ENCODE measurements at regions not wholly inside any gene's neighbourhood (a gene's known extent, or its start where the extent isn't known, plus 50 kb on each side); places are given as distances from the start of the nearest gene placed in this dataset.

DNA sequence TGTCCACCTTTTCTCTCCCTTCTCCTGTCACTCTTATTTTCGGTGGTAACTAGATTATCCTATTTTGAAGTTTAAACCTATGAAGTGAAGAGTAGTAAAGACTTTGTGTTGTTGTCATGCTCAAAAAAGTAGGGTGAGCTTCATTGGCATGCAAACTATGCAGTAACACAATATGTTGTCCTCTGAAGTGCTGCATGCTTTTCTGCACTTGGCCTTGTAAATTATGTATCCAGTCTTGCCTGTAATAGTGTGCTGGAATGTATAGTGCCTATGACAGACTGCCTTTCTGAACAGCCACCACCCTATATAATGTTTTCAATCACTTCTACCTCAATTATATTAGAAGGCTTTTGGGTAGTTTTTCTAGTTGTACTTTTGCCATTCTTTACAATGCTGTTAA is 1198.2 kb upstream of the PCDH20 start:
- no peaks in the 10 kb centered on the region for H3K9me3 ChIP-seq (ENCODE audit: low read depth)
- H2AFZ ChIP-seq = no peak overlapping the region
- no peaks in the 10 kb centered on the region for H3K4me1 ChIP-seq (ENCODE audit: insufficient read depth)
- no peak for TF ChIP-seq EZH2phosphoT487 (IDR thresholded peaks at IDR 0.05; ENCODE audit: low read depth, severe bottlenecking, unreplicated experiment)
- TF ChIP-seq, protein P1, sequence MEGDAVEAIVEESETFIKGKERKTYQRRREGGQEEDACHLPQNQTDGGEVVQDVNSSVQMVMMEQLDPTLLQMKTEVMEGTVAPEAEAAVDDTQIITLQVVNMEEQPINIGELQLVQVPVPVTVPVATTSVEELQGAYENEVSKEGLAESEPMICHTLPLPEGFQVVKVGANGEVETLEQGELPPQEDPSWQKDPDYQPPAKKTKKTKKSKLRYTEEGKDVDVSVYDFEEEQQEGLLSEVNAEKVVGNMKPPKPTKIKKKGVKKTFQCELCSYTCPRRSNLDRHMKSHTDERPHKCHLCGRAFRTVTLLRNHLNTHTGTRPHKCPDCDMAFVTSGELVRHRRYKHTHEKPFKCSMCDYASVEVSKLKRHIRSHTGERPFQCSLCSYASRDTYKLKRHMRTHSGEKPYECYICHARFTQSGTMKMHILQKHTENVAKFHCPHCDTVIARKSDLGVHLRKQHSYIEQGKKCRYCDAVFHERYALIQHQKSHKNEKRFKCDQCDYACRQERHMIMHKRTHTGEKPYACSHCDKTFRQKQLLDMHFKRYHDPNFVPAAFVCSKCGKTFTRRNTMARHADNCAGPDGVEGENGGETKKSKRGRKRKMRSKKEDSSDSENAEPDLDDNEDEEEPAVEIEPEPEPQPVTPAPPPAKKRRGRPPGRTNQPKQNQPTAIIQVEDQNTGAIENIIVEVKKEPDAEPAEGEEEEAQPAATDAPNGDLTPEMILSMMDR (IDR thresholded peaks at IDR 0.05; ENCODE audit: poor library complexity) = no peak
- TF ChIP-seq EZH2 (IDR thresholded peaks at IDR 0.05; ENCODE audit: borderline replicate concordance) = no peak
- H3K27ac ChIP-seq = no peak overlapping the region
- no peaks in the 10 kb centered on the region for H3K9me2 ChIP-seq (replicated peaks; ENCODE audit: insufficient read depth)
- no peaks in the 10 kb centered on the region for H3K36me3 ChIP-seq (replicated peaks; ENCODE audit: insufficient read depth, low read depth)
- H4K20me1 ChIP-seq (ENCODE audit: insufficient read depth, poor library complexity, severe bottlenecking) = no peaks in the 10 kb centered on the region
- DNase-seq (ENCODE audit: low spot score) = no peak
- WGBS (ENCODE audit: low lambda C conversion rate, missing lambda C conversion rate) = 88% methylated on average over 1 of the region's 1 CpG
- no peak overlapping the region for H3K4me3 ChIP-seq
- H3K27me3 ChIP-seq = no peaks in the 10 kb centered on the region
- no peak overlapping the region for H3K4me2 ChIP-seq
- no peaks in the 10 kb centered on the region for H3K79me2 ChIP-seq

DNA sequence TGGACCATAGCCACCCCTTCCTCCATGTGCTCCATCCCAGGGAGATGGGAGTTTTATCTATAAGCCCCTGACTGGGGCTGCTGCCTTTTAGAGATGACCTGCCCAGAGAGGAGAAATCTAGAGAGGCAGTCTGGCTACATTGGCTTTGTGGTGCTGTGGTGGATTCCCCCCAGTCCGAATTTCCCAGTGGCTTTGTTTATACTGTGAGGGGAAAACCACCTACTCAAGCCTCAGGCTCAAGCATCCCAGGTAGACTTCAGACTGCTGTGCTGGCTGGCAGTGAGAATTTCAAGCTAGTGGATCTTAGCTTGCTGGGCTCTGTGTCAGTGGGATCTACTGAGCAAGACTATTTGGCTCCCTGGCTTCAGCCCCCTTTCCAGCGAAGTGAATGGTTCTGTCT is 1195.7 kb upstream of the PCDH20 start:
- Histone ChIP-seq H3K27ac (no peak overlapping the region), H3K4me1 (ENCODE audit: insufficient read depth) (no peaks in the 10 kb centered on the region), H3K36me3 (replicated peaks; ENCODE audit: insufficient read depth, low read depth) (no peaks in the 10 kb centered on the region), H2AFZ (no peak overlapping the region), H4K20me1 (ENCODE audit: insufficient read depth, poor library complexity, severe bottlenecking) (no peaks in the 10 kb centered on the region), H3K4me3 (no peak overlapping the region), H3K9me2 (replicated peaks; ENCODE audit: insufficient read depth) (no peaks in the 10 kb centered on the region), H3K4me2 (no peak overlapping the region), H3K79me2 (no peaks in the 10 kb centered on the region), H3K27me3 (no peaks in the 10 kb centered on the region), H3K9me3 (ENCODE audit: low read depth) (no peaks in the 10 kb centered on the region)
- WGBS (ENCODE audit: low lambda C conversion rate, missing lambda C conversion rate) = 93% methylated on average over 2 of the region's 2 CpGs
- TF ChIP-seq, protein P1 (IDR thresholded peaks at IDR 0.05; ENCODE audit: poor library complexity) = no peak
- DNase-seq (ENCODE audit: low spot score) = no peak

DNA sequence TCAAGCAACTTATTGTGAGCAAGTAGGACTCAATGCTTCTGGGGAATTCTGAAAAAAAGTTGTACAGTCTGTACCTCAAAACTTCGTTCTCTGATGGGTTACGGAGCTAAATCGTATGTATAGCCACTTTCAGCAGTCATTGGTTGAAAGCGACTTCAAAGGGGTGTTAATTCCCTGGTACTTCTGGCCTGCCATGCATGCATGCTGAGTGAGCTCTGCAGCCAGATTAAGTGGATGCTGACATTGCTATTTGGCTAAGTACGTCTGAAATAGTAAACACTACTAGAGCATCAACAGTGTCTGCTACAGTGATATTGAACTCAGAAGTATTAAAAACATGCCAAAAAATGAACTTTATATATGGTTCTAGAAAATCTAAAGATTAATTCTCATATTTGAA is 1183.1 kb upstream of the PCDH20 start:
- no peaks in the 10 kb centered on the region for H3K9me3 ChIP-seq (ENCODE audit: low read depth)
- H3K4me2 ChIP-seq = no peak overlapping the region
- H3K27ac ChIP-seq = no peak overlapping the region
- no peak for DNase-seq (ENCODE audit: low spot score)
- H3K9me2 ChIP-seq (replicated peaks; ENCODE audit: insufficient read depth) = no peaks in the 10 kb centered on the region
- WGBS (ENCODE audit: low lambda C conversion rate, missing lambda C conversion rate) = 44% methylated on average over 5 of the region's 5 CpGs
- no peak overlapping the region for H3K4me3 ChIP-seq
- H3K27me3 ChIP-seq = no peaks in the 10 kb centered on the region
- no peaks in the 10 kb centered on the region for H3K79me2 ChIP-seq
- H2AFZ ChIP-seq = no peak overlapping the region
- H4K20me1 ChIP-seq (ENCODE audit: insufficient read depth, poor library complexity, severe bottlenecking) = no peaks in the 10 kb centered on the region
- no peaks in the 10 kb centered on the region for H3K4me1 ChIP-seq (ENCODE audit: insufficient read depth)
- no peak for TF ChIP-seq EZH2phosphoT487 (IDR thresholded peaks at IDR 0.05; ENCODE audit: low read depth, severe bottlenecking, unreplicated experiment)
- TF ChIP-seq, protein P1 (IDR thresholded peaks at IDR 0.05; ENCODE audit: poor library complexity) = no peak
- H3K36me3 ChIP-seq (replicated peaks; ENCODE audit: insufficient read depth, low read depth) = no peaks in the 10 kb centered on the region

DNA sequence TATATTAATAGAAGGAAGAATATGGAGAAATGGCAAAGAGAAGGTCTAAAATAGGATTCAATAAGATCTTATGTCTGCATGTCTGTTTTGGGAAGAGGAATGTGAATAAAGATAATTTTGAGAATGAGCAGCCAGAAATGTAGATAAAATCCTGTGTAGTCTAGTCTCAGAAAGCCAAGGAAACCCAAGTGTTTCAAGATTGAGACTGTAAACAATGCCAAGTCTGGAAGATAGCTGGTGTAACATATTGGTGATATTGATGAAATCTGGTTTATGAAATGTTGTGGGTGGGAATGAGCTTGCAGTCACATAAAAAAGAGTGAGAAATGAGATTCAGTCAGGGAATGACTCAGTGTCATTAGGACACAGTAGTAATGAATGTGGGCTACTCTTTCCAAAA is 1180.3 kb upstream of the PCDH20 start:
- Histone ChIP-seq H3K79me2 (no peaks in the 10 kb centered on the region), H3K9me2 (replicated peaks; ENCODE audit: insufficient read depth) (no peaks in the 10 kb centered on the region), H2AFZ (no peak overlapping the region), H3K9me3 (ENCODE audit: low read depth) (no peaks in the 10 kb centered on the region), H3K27me3 (no peaks in the 10 kb centered on the region), H3K4me2 (no peak overlapping the region), H3K4me3 (no peak overlapping the region), H3K36me3 (replicated peaks; ENCODE audit: insufficient read depth, low read depth) (no peaks in the 10 kb centered on the region), H4K20me1 (ENCODE audit: insufficient read depth, poor library complexity, severe bottlenecking) (no peaks in the 10 kb centered on the region), H3K27ac (no peak overlapping the region), H3K4me1 (ENCODE audit: insufficient read depth) (no peaks in the 10 kb centered on the region)
- no peak for DNase-seq (ENCODE audit: low spot score)
- TF ChIP-seq, protein P1 (IDR thresholded peaks at IDR 0.05; ENCODE audit: poor library complexity) = no peak

All from hepatocyte (in vitro differentiated cells).